ENCODE measurements at regions not wholly inside any gene's neighbourhood (a gene's known extent, or its start where the extent isn't known, plus 50 kb on each side); places are given as distances from the start of the nearest gene placed in this dataset.

GRCh38 chr6:103011605-103012004 is 1618.1 kb downstream of the GRIK2 start:
- DNase-seq (ENCODE audit: low spot score in 2 of 2) (no peak), ATAC-seq (no peak)
- Mint-ChIP-seq H3K4me3 (no peak overlapping the region), H3K36me3 (no peaks in the 10 kb centered on the region), H3K4me1 (no peaks in the 10 kb centered on the region), H3K27ac (no peak overlapping the region), H3K9me3 (peaks cover 8% of the 10 kb centered on the region)

GRCh38 chr6:103002282-103002681 is 1608.8 kb downstream of the GRIK2 start:
- Mint-ChIP-seq H3K4me3 (no peak overlapping the region), H3K4me1 (no peaks in the 10 kb centered on the region)
- no peak for DNase-seq (ENCODE audit: low spot score in 2 of 2)

DNA sequence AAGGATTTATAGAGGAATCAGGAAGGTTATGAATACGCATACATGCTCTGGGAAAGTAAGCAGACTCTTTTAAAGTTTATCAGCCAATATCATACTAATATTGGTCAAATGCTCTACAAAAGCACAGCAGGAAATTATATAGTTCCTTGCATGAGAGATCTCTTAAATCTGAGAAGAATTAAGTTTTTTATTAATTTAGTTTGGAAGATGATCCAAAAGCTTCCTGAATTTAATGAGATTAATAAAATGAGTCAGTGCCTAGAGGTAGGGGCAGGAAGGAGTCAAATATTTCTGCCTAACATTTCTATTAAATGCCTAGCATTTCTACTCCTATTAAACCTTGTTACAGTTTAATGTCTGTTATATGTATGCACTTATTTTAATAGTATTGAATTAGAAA is 1608.2 kb downstream of the GRIK2 start:
- no peaks in the 10 kb centered on the region for H3K4me1 Mint-ChIP-seq
- H3K27ac Mint-ChIP-seq, result no peak overlapping the region
- DNase-seq (ENCODE audit: low spot score in 2 of 2) (no peak), ATAC-seq (no peak)
- no peak overlapping the region for H3K4me3 Mint-ChIP-seq
- no peaks in the 10 kb centered on the region for H3K36me3 Mint-ChIP-seq
- H3K9me3 Mint-ChIP-seq, result peaks cover 21% of the 10 kb centered on the region

More at GRCh38 chr6:103002282-103002681, 1608.8 kb downstream of the GRIK2 start:
- H3K9me3 Mint-ChIP-seq, result peaks cover 21% of the 10 kb centered on the region
- H3K27ac Mint-ChIP-seq, result no peak overlapping the region
- no peak for ATAC-seq
- H3K36me3 Mint-ChIP-seq, result no peaks in the 10 kb centered on the region

DNA sequence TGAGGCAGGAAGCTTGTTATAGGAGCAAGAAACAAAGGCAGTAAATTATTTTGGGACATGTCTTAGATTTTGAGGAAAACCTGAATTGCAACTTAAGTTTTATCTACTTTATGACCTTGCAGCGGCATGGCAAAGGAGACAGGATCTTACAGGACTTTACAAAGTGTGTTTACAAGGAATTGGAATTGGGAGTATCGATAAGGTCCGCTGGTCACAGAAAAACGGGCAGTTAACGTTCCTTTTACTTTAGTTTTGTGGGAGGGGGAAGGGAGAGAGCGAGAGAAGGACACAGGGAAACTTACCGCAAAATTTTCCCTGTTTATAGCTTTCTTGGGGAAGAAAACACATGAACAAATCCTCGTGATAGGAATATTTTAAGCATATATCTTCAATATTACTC is 1607.2 kb downstream of the GRIK2 start:
- no peak overlapping the region for H3K27ac Mint-ChIP-seq
- no peak for ATAC-seq

GRCh38 chr6:102995491-102995890 is 1602.0 kb downstream of the GRIK2 start:
- Mint-ChIP-seq H3K27ac (no peak overlapping the region), H3K4me1 (no peaks in the 10 kb centered on the region), H3K9me3 (peaks cover 12% of the 10 kb centered on the region), H3K36me3 (no peaks in the 10 kb centered on the region), H3K4me3 (no peak overlapping the region)
- no peak for ATAC-seq
- DNase-seq (ENCODE audit: low spot score in 2 of 2), result no peak

More for the DNA sequence above, 1607.2 kb downstream of the GRIK2 start:
- Mint-ChIP-seq H3K36me3 (no peaks in the 10 kb centered on the region), H3K4me1 (no peaks in the 10 kb centered on the region), H3K9me3 (peaks cover 17% of the 10 kb centered on the region), H3K4me3 (no peak overlapping the region)
- DNase-seq (ENCODE audit: low spot score in 2 of 2), result no peak

- Mint-ChIP-seq H3K4me3 (no peak overlapping the region), H3K27ac (no peak overlapping the region), H3K36me3 (no peaks in the 10 kb centered on the region), H3K9me3 (peaks cover 9% of the 10 kb centered on the region), H3K4me1 (no peaks in the 10 kb centered on the region)
- DNase-seq (ENCODE audit: low spot score in 2 of 2) (no peak), ATAC-seq (no peak)
Measured at GRCh38 chr6:102994866-102995265, 1601.4 kb downstream of the GRIK2 start.

DNA sequence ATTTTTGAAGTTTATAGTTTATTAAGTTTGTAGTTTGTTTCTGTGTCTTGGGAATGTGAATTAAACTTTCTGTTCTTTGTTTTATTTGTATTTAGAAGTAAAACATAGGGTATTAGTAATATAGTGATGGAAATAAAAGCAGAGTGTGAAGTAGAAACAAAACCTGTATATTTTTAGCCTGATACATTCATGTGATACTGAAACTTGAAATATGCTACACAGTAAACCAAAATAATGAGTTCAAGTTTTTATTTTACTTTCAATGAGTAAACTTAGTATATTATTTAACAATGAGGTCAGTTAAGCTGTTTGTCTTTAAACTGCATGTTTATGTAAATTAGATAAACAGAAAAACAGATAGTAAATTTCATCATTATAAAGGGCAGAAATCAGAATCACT is 1592.6 kb downstream of the GRIK2 start:
- Mint-ChIP-seq H3K9me3 (peaks cover 1% of the 10 kb centered on the region), H3K4me3 (no peak overlapping the region), H3K36me3 (no peaks in the 10 kb centered on the region), H3K27ac (no peak overlapping the region), H3K4me1 (no peaks in the 10 kb centered on the region)
- ATAC-seq (no peak), DNase-seq (ENCODE audit: low spot score in 2 of 2) (no peak)

GRCh38 chr6:102984357-102984756 is 1590.8 kb downstream of the GRIK2 start:
- DNase-seq (ENCODE audit: low spot score in 2 of 2) (no peak), ATAC-seq (no peak)
- H3K4me1 Mint-ChIP-seq, result no peaks in the 10 kb centered on the region
- H3K9me3 Mint-ChIP-seq, result peaks cover 2% of the 10 kb centered on the region
- no peak overlapping the region for H3K27ac Mint-ChIP-seq
- H3K4me3 Mint-ChIP-seq, result no peak overlapping the region
- H3K36me3 Mint-ChIP-seq, result no peaks in the 10 kb centered on the region

DNA sequence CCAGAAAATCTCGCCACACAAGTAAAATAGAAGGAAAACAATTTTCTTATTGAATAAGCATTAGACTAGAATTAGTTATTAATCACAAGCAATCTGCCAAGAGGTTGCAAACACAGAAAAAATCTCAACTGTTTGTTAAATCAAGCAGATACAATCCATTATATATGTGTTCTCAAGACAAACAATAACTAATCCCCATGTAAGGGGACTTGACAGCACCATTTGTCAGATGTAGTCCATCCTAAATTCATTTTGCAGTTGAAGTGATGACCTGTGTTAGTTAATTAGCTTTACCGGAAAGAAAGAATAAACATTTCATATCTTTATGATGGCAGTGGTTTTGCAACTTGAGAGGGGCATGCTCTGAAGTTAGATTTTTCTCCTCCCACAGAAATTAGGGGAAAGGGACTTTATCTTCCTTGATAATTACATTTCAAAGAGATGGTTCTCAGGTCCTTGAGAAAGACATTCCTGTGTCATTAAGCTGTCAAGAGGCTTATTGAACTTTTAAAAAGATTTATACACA is 1588.0 kb downstream of the GRIK2 start:
- Mint-ChIP-seq H3K4me3 (no peak overlapping the region), H3K27ac (no peak overlapping the region), H3K9me3 (peaks cover 4% of the 10 kb centered on the region), H3K36me3 (no peaks in the 10 kb centered on the region), H3K4me1 (no peaks in the 10 kb centered on the region)
- no peak for ATAC-seq
- no peak for DNase-seq (ENCODE audit: low spot score in 2 of 2)

DNA sequence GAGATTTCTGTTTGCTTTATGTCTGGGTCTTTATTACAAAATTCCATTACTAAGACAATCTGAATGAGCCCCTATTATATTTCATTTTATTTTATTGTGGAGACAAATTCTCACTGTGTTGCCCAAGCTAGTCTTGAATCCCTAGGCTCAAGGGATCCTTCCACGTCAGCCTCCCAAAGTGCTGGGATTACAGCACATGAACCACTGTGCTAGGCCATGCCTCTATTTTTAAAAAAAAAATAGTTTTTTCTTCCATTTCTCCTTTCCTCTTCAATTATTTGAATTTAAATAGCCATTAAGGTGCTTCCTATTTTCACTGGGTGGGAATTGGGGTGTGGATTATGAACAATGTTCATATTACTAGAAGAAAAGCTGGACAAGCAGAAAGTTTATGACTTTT is 1587.4 kb downstream of the GRIK2 start:
- Mint-ChIP-seq H3K36me3 (no peaks in the 10 kb centered on the region), H3K4me3 (no peak overlapping the region), H3K4me1 (no peaks in the 10 kb centered on the region), H3K27ac (no peak overlapping the region), H3K9me3 (peaks cover 9% of the 10 kb centered on the region)
- ATAC-seq (no peak), DNase-seq (ENCODE audit: low spot score in 2 of 2) (no peak)

DNA sequence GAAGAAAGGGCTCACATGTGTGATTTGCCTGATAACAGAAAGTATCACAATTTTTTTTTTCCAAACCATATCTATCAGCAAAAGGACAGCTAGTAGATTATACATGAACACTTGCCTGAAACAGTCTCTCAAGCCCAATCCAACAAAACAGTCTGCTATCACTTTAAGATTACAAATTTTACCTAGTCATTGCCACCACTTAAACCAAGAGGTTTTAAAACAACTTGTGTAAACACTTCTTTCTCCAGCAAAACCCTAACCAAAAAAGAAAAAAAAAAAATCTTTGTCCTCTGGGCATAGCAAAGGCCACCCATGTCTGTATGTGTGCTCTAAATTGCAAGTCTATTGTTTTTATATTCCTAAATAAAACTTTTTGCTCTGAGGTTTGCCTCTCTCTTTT is 1568.4 kb downstream of the GRIK2 start:
- H3K9me3 Mint-ChIP-seq, result peaks cover 7% of the 10 kb centered on the region
- no peaks in the 10 kb centered on the region for H3K36me3 Mint-ChIP-seq
- H3K4me3 Mint-ChIP-seq, result no peak overlapping the region
- DNase-seq (ENCODE audit: low spot score in 2 of 2) (no peak), ATAC-seq (no peak)
- no peaks in the 10 kb centered on the region for H3K4me1 Mint-ChIP-seq
- no peak overlapping the region for H3K27ac Mint-ChIP-seq

DNA sequence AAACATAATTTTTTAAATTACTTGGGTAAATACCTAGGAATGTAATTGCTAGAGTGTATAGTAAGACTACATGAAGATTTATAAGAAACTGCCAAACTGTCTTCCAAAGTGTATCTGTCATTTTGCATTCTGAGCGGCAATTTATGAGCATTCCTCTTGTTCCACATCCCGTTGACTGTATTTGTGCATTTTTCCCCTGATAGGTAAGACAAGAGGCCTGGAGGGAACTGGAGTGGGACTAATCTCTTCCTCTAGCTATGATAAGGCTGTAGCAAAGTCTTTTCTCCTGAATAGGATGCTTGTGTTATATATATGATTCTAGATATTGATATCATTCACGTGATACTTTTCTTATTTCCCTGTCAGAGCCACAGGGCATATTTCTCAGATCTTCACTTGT is 1557.5 kb downstream of the GRIK2 start:
- Mint-ChIP-seq H3K27ac (no peak overlapping the region), H3K9me3 (peaks cover 17% of the 10 kb centered on the region), H3K4me1 (no peaks in the 10 kb centered on the region), H3K36me3 (no peaks in the 10 kb centered on the region), H3K4me3 (no peak overlapping the region)
- DNase-seq (ENCODE audit: low spot score in 2 of 2), result no peak
- no peak for ATAC-seq

DNA sequence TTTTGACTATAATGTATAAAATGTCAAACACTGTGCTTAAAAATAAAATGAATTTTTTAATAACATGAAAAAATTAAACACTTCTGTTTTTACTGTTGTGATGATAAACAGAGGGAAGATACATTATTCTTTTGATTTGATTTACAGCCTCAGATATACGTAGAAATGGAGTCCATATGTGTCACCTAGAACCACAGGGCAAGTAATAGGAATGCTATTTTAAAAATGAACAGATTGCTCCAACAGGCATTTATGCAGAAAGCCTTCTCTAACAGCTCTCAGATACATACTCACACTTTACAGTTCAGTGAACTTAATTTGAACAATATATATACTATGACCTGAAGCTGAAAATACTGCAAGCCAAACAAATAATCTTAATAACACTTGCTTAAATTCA is 1551.0 kb downstream of the GRIK2 start:
- Mint-ChIP-seq H3K4me3 (no peak overlapping the region), H3K36me3 (no peaks in the 10 kb centered on the region)
- DNase-seq (ENCODE audit: low spot score in 2 of 2), result no peak

GRCh38 chr6:102942206-102942605 is 1548.7 kb downstream of the GRIK2 start:
- Mint-ChIP-seq H3K36me3 (no peaks in the 10 kb centered on the region), H3K9me3 (peaks cover 15% of the 10 kb centered on the region), H3K27ac (no peak overlapping the region), H3K4me3 (no peak overlapping the region), H3K4me1 (no peaks in the 10 kb centered on the region)
- DNase-seq (ENCODE audit: low spot score in 2 of 2) (no peak), ATAC-seq (no peak)

More for the DNA sequence above, 1551.0 kb downstream of the GRIK2 start:
- no peak for ATAC-seq
- peaks cover 21% of the 10 kb centered on the region for H3K9me3 Mint-ChIP-seq
- no peak overlapping the region for H3K27ac Mint-ChIP-seq
- H3K4me1 Mint-ChIP-seq, result no peaks in the 10 kb centered on the region

DNA sequence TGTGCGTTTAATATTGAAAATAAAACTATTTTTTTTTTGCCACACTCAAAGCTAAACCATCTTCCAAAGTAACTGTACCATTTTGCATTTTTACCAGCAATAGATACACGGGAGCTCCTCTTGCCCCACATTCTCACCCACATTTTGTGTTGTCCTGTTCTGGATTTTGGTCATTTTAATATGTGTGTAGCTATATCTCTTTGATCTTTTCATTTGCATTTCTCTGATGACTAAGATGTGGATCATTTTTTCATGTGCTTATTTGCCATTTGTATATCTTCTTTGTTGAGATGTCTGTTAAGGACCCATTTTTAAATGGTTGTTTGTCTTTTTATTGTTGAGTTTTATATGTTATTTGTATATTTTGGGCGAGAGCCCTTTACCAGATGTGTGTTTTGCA is 1543.5 kb downstream of the GRIK2 start:
- peaks cover 7% of the 10 kb centered on the region for H3K9me3 Mint-ChIP-seq
- no peaks in the 10 kb centered on the region for H3K36me3 Mint-ChIP-seq
- ATAC-seq, result no peak
- H3K27ac Mint-ChIP-seq, result no peak overlapping the region
- H3K4me1 Mint-ChIP-seq, result no peaks in the 10 kb centered on the region
- no peak overlapping the region for H3K4me3 Mint-ChIP-seq
- no peak for DNase-seq (ENCODE audit: low spot score in 2 of 2)

GRCh38 chr6:102928109-102928508 is 1534.6 kb downstream of the GRIK2 start:
- H3K9me3 Mint-ChIP-seq, result peaks cover 6% of the 10 kb centered on the region
- no peaks in the 10 kb centered on the region for H3K4me1 Mint-ChIP-seq
- DNase-seq (ENCODE audit: low spot score in 2 of 2) (no peak), ATAC-seq (peak; percentile 39)
- H3K27ac Mint-ChIP-seq, result no peak overlapping the region
- H3K36me3 Mint-ChIP-seq, result no peaks in the 10 kb centered on the region
- no peak overlapping the region for H3K4me3 Mint-ChIP-seq

- ATAC-seq, result no peak
- Mint-ChIP-seq H3K9me3 (peaks cover 13% of the 10 kb centered on the region), H3K27ac (no peak overlapping the region), H3K4me1 (no peaks in the 10 kb centered on the region), H3K36me3 (no peaks in the 10 kb centered on the region), H3K4me3 (no peak overlapping the region)
- no peak for DNase-seq (ENCODE audit: low spot score in 2 of 2)
Measured at GRCh38 chr6:102918161-102918560, 1524.7 kb downstream of the GRIK2 start.
